IPS DF 6.9 (cell line): ENCODE measurements at regions not wholly inside any gene's neighbourhood (a gene's known extent, or its start where the extent isn't known, plus 50 kb on each side); places are given as distances from the start of the nearest gene placed in this dataset.

Experiments
- DNase-seq: peaks from one replicate; pipeline ENCODE4 v3.0.0-alpha.2; 2013; ENCODE audit warnings: low read depth, low spot score
- H3K27ac ChIP-seq: one replicate; pipeline ENCODE4 v1.5.1; 2013; ENCODE audit warnings: low read length, control low read depth
- H3K27me3 ChIP-seq: 2 replicates; pipeline ENCODE4 v1.6.1; 2013; ENCODE audit warnings: mild to moderate bottlenecking, low read length; ENCODE audit not compliant: control insufficient read depth, insufficient read depth
- H3K36me3 ChIP-seq: 2 replicates; pipeline ENCODE4 v1.6.1; 2013; ENCODE audit warnings: low read length; ENCODE audit not compliant: control insufficient read depth, insufficient read depth
- H3K4me1 ChIP-seq: 2 replicates; pipeline ENCODE4 v1.6.1; 2013; ENCODE audit warnings: low read length; ENCODE audit not compliant: control insufficient read depth, insufficient read depth
- H3K4me3 ChIP-seq: 2 replicates; pipeline ENCODE4 v1.5.1; 2013; ENCODE audit warnings: mild to moderate bottlenecking, low read length
- H3K9me3 ChIP-seq: 2 replicates; pipeline ENCODE4 v1.6.1; 2013; ENCODE audit warnings: low read length, inconsistent platforms; ENCODE audit not compliant: control insufficient read depth, insufficient read depth
- WGBS: extraction: QIAGEN DNeasy Blood & Tissue Kit; methylation state at CpG from one replicate; pipeline ENCODE4 v1.1.7; 2013; ENCODE audit warnings: mixed read lengths, missing lambda C conversion rate; ENCODE audit not compliant: insufficient read length, insufficient coverage; 5-methylcytosine and 5-hydroxymethylcytosine counted together

- H3K4me1 ChIP-seq = peaks cover 1% of the 10 kb centered on the region; the same call in 1 of the 2 replicates
- H3K4me3 ChIP-seq = no peak overlapping the region
- H3K27me3 ChIP-seq = no peaks in the 10 kb centered on the region; the same call in 1 of the 2 replicates
- no peak overlapping the region for H3K27ac ChIP-seq
- WGBS = no CpG with 5 or more reads among the region's 3 CpGs
- no peaks in the 10 kb centered on the region for H3K9me3 ChIP-seq
- no peaks in the 10 kb centered on the region for H3K36me3 ChIP-seq
- no peak for DNase-seq
Observed at GRCh38 chr1:60930130-60930529, 152.2 kb upstream of the NFIA start.

- no peak overlapping the region for H3K4me3 ChIP-seq
- H3K27me3 ChIP-seq = no peaks in the 10 kb centered on the region
- no CpG with 5 or more reads among the region's 14 CpGs for WGBS
- peaks cover 5% of the 10 kb centered on the region for H3K4me1 ChIP-seq
- no peaks in the 10 kb centered on the region for H3K36me3 ChIP-seq
- no peaks in the 10 kb centered on the region for H3K9me3 ChIP-seq
- no peak for DNase-seq
- H3K27ac ChIP-seq = no peak overlapping the region
Observed at GRCh38 chr1:60924964-60925798, 157.2 kb upstream of the NFIA start.

- no CpG with 5 or more reads among the region's 3 CpGs for WGBS
- no peaks in the 10 kb centered on the region for H3K9me3 ChIP-seq
- DNase-seq = no peak
- H3K4me3 ChIP-seq = no peak overlapping the region
- H3K27ac ChIP-seq = no peak overlapping the region
- H3K27me3 ChIP-seq = no peaks in the 10 kb centered on the region
- H3K4me1 ChIP-seq = peaks cover 5% of the 10 kb centered on the region
- no peaks in the 10 kb centered on the region for H3K36me3 ChIP-seq
Observed at GRCh38 chr1:60924165-60924564, 158.2 kb upstream of the NFIA start.

GRCh38 chr1:60923389-60924087 is 158.8 kb upstream of the NFIA start:
- WGBS = no CpG with 5 or more reads among the region's 5 CpGs
- Histone ChIP-seq H3K4me3 (no peak overlapping the region), H3K27ac (no peak overlapping the region), H3K27me3 (no peaks in the 10 kb centered on the region), H3K36me3 (no peaks in the 10 kb centered on the region), H3K4me1 (peaks cover 5% of the 10 kb centered on the region), H3K9me3 (no peaks in the 10 kb centered on the region)
- no peak for DNase-seq

GRCh38 chr1:60922304-60922703 is 160.1 kb upstream of the NFIA start:
- Histone ChIP-seq H3K27ac (no peak overlapping the region), H3K4me1 (peaks cover 5% of the 10 kb centered on the region), H3K27me3 (no peaks in the 10 kb centered on the region), H3K36me3 (no peaks in the 10 kb centered on the region), H3K4me3 (no peak overlapping the region), H3K9me3 (no peaks in the 10 kb centered on the region)
- DNase-seq = no peak
- no CpG with 5 or more reads among the region's 4 CpGs for WGBS

- no peak overlapping the region for H3K27ac ChIP-seq
- H3K4me1 ChIP-seq = peaks cover 5% of the 10 kb centered on the region
- no CpG with 5 or more reads among the region's 4 CpGs for WGBS
- H3K4me3 ChIP-seq = no peak overlapping the region
- no peaks in the 10 kb centered on the region for H3K27me3 ChIP-seq
- H3K9me3 ChIP-seq = no peaks in the 10 kb centered on the region
- H3K36me3 ChIP-seq = no peaks in the 10 kb centered on the region
- DNase-seq = no peak
Observed at GRCh38 chr1:60921175-60921574, 161.2 kb upstream of the NFIA start.

- no peak for DNase-seq
- no peaks in the 10 kb centered on the region for H3K27me3 ChIP-seq
- peaks cover 5% of the 10 kb centered on the region for H3K4me1 ChIP-seq
- H3K9me3 ChIP-seq = no peaks in the 10 kb centered on the region
- no peak overlapping the region for H3K27ac ChIP-seq
- no peaks in the 10 kb centered on the region for H3K36me3 ChIP-seq
- no CpG with 5 or more reads among the region's 2 CpGs for WGBS
- H3K4me3 ChIP-seq = no peak overlapping the region
Observed at GRCh38 chr1:60920561-60920960, 161.8 kb upstream of the NFIA start.

GRCh38 chr1:60918867-60919266 is 163.5 kb upstream of the NFIA start:
- Histone ChIP-seq H3K4me3 (no peak overlapping the region), H3K27ac (no peak overlapping the region), H3K4me1 (peaks cover 4% of the 10 kb centered on the region), H3K36me3 (no peaks in the 10 kb centered on the region), H3K27me3 (no peaks in the 10 kb centered on the region), H3K9me3 (no peaks in the 10 kb centered on the region)
- no peak for DNase-seq
- WGBS = no CpG with 5 or more reads among the region's 1 CpG

GRCh38 chr1:60916906-60917305 is 165.5 kb upstream of the NFIA start:
- H3K27ac ChIP-seq = no peak overlapping the region
- no peaks in the 10 kb centered on the region for H3K9me3 ChIP-seq
- no peak overlapping the region for H3K4me3 ChIP-seq
- H3K36me3 ChIP-seq = no peaks in the 10 kb centered on the region
- no peaks in the 10 kb centered on the region for H3K27me3 ChIP-seq
- peaks cover 4% of the 10 kb centered on the region; the same call in 1 of the 2 replicates for H3K4me1 ChIP-seq
- no CpG with 5 or more reads among the region's 9 CpGs for WGBS
- DNase-seq = no peak

- DNase-seq = no peak
- no peaks in the 10 kb centered on the region for H3K9me3 ChIP-seq
- H3K36me3 ChIP-seq = no peaks in the 10 kb centered on the region
- peaks cover 3% of the 10 kb centered on the region; the same call in 1 of the 2 replicates for H3K4me1 ChIP-seq
- no peak overlapping the region for H3K27ac ChIP-seq
- no peak overlapping the region for H3K4me3 ChIP-seq
- H3K27me3 ChIP-seq = no peaks in the 10 kb centered on the region
Observed at GRCh38 chr1:60916199-60916598, 166.2 kb upstream of the NFIA start.
